Vagina (tissue), 2 donors: ENCODE measurements at regions not wholly inside any gene's neighbourhood (a gene's known extent, or its start where the extent isn't known, plus 50 kb on each side); places are given as distances from the start of the nearest gene placed in this dataset.

Experiments used
- CTCF ChIP-seq, 3 experiments: fragments of 450-650 bp in 2 of 3; fragments of 200-600 bp in 1 of 3; sonication (generic) in 1 of 3; IDR thresholded peaks; one replicate each; pipeline ENCODE4 v1.5.1; 2017 to 2019; ENCODE audit warnings: antibody characterized with exemption in 3 of 3, mild to moderate bottlenecking in 2 of 3, moderate library complexity in 2 of 3
- POLR2A ChIP-seq, 2 donors: fragments of 450-650 bp; IDR thresholded peaks; one replicate each; pipeline ENCODE4 v1.6.1; 2017; ENCODE audit warnings: antibody characterized with exemption in 2 of 2, mild to moderate bottlenecking in 2 of 2, moderate library complexity in 2 of 2
- POLR2AphosphoS5 ChIP-seq, 2 donors: sonication (generic); formaldehyde crosslinking; IDR thresholded peaks; one replicate each; pipeline ENCODE4 v1.9.0; 2017; ENCODE audit warnings: antibody characterized with exemption in 2 of 2, mild to moderate bottlenecking in 2 of 2, low read depth in 1 of 2; ENCODE audit not compliant: insufficient read depth in 1 of 2

DNA sequence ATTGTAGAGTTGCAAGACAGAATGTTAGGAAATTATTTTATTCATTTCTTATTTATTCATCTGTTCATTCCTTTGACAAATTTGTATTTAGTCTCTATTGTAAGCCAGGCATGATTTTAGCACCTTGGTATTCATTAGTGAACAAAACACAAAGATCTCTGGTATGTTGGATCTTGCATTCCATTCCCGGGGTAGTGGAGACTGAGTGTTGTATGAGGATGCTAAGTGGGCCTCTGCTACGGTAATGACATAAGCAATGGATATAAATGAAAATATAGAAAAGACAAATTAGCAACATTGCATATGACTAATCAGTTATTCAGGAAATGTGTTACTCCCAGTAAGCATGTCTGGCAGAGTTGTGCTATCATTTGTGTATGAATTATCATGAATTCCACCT is 449.3 kb downstream of the PCDH17 start:
- TF ChIP-seq POLR2AphosphoS5 (IDR thresholded peaks at IDR 0.05; ENCODE audit: insufficient read depth in 1 of 2, low read depth in 1 of 2) (no peak), CTCF (IDR thresholded peaks at IDR 0.05) (no peak), POLR2A (IDR thresholded peaks at IDR 0.05) (no peak)
